ENCODE measurements at regions not wholly inside any gene's neighbourhood (a gene's known extent, or its start where the extent isn't known, plus 50 kb on each side); places are given as distances from the start of the nearest gene placed in this dataset.

DNA sequence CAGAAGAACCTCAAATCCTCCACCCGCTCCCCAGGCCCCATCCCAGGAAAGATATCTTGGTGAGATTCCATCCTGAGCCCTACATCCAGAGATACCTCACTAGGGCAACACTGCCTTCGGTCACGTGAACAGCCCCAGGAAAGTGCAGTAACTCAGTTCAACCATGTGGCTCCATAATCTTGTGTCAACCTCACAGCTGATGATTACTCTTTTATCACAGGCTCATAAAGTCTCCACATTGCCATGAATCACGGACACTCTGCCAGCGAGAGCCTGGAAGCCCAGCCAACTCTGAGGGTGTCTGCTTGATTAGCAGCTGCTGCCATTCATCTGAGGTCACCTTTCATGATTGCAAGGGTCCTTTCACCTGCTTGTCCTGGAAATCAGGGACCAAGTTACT lies 175.8 kb upstream of the LRFN2 start:
- H3K4me3 ChIP-seq (ENCODE audit: low read depth, poor library complexity, severe bottlenecking), result no peak overlapping the region
- 73 to 81% methylated on average over 5 of the region's 5 CpGs for WGBS, 2 donors
- no peak for DNase-seq (ENCODE audit: low spot score in 2 of 2)
- intact Hi-C loops (cut with DNase I; ENCODE audit: low total_unique reads), result no loop called here
- no peak for TF ChIP-seq POLR2A (IDR thresholded peaks at IDR 0.05)
- TF ChIP-seq, protein P1, sequence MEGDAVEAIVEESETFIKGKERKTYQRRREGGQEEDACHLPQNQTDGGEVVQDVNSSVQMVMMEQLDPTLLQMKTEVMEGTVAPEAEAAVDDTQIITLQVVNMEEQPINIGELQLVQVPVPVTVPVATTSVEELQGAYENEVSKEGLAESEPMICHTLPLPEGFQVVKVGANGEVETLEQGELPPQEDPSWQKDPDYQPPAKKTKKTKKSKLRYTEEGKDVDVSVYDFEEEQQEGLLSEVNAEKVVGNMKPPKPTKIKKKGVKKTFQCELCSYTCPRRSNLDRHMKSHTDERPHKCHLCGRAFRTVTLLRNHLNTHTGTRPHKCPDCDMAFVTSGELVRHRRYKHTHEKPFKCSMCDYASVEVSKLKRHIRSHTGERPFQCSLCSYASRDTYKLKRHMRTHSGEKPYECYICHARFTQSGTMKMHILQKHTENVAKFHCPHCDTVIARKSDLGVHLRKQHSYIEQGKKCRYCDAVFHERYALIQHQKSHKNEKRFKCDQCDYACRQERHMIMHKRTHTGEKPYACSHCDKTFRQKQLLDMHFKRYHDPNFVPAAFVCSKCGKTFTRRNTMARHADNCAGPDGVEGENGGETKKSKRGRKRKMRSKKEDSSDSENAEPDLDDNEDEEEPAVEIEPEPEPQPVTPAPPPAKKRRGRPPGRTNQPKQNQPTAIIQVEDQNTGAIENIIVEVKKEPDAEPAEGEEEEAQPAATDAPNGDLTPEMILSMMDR (IDR thresholded peaks at IDR 0.05), result no peak

DNA sequence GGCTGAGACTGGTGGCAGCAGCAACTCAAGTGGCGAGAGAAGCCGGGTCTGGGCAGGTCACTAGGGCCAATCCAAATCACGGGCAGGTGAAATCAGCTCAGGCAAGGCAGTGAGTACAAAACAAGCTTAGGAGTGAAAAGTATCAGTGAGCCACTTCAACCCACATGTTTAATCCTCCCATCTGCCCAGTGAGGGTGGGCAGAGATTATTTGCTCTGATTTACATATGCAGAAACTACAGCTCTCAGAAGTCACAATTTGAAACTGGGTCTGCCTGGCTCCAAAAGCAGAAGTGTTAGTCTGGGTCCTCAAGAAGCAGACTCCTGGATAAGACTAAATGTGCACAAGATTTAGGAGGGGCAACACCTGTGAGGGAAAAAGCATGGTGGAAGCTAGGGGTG lies 173.7 kb upstream of the LRFN2 start:
- intact Hi-C loops (cut with DNase I; ENCODE audit: low total_unique reads), result no loop called here
- no peak overlapping the region for H3K4me3 ChIP-seq (ENCODE audit: low read depth, poor library complexity, severe bottlenecking)
- 84 to 92% methylated on average over 3 of the region's 3 CpGs for WGBS, 2 donors
- no peak for DNase-seq (ENCODE audit: low spot score in 2 of 2)
- TF ChIP-seq, protein P1 (IDR thresholded peaks at IDR 0.05), result no peak
- TF ChIP-seq POLR2A (IDR thresholded peaks at IDR 0.05), result no peak

DNA sequence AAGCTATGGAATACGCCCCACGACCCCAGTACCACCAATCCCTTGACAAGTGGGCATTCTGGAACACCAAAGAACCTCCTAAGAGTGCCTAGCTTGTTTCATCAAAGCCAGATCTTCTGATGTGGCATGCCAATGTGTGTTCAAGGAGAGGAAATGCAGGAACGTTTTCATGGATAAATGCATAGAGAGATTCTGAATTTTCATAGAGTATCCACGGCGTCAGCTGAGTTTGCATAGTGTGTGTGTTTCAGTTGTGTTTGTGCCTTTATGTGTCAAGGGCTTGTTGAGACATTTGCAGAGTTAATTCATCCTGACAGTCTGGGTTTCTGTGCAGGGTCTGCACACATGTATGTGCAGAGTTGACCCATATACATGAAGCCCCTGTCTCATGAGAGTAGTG lies 172.7 kb upstream of the LRFN2 start:
- no peak for DNase-seq (ENCODE audit: low spot score in 2 of 2)
- TF ChIP-seq, protein P1 (IDR thresholded peaks at IDR 0.05), result no peak
- no peak for TF ChIP-seq POLR2A (IDR thresholded peaks at IDR 0.05)
- 82 to 85% methylated on average over 5 of the region's 5 CpGs for WGBS, 2 donors
- intact Hi-C loops (cut with DNase I; ENCODE audit: low total_unique reads), result no loop called here
- H3K4me3 ChIP-seq (ENCODE audit: low read depth, poor library complexity, severe bottlenecking), result no peak overlapping the region

DNA sequence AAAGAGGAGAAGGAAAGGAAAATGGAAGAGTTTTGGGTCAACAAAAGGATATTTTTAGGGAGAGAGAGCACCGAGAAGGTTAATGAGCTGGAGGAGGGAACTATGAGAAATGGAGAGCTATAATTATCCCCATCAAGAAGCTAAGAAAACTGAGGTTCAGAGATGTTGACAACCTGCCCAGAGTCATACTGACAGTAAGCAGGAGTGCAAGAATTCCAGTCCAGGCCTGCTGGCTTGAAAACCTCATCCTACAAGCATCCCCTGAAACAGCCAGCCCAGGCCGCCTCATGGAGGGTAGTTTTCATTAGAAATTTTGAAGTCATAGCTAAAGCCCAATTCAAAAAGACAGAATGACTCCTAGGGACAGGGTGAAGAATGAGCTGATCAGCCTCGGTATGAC lies 172.1 kb upstream of the LRFN2 start:
- no peak for TF ChIP-seq POLR2A (IDR thresholded peaks at IDR 0.05)
- TF ChIP-seq, protein P1 (IDR thresholded peaks at IDR 0.05), result no peak
- intact Hi-C loops (cut with DNase I; ENCODE audit: low total_unique reads), result no loop called here
- WGBS, 2 donors, result 73 to 86% methylated on average over 3 of the region's 3 CpGs
- H3K4me3 ChIP-seq (ENCODE audit: low read depth, poor library complexity, severe bottlenecking), result no peak overlapping the region
- DNase-seq (ENCODE audit: low spot score in 2 of 2), result no peak

DNA sequence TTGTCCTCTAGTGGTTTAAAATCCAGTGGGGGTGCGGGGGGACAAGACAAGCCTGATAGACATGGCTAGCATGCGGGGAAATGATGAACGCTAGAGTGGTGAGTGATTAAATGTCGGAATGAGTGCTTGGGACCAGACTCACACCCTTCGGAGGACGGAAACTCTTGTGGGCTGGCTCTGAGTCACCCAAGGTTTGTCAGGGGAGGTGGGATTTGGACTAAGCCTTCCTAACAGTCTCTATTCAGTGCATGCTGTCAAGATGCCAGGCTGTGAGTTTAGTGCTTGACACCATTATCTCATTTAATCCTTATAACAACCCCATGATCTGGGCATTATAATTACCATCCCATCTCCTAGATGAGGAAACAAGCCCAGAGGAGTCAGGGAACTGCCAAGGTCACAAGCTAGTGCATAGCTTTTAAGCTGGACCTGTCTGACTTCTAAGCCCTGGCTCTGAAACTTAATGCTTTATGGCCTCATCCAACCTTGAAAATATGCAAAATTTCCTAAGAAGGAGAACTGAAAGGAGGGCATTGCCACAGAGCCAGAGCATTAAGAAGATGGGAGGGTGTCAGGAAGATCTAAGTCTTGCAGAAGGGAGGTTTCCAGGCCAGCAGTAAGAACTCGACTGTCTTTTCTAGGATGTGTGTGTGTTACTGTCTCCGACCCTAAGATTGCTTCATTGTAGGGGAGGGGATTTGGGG lies 168.7 kb upstream of the LRFN2 start:
- WGBS, 2 donors, result 85 to 88% methylated on average over 8 of the region's 8 CpGs
- TF ChIP-seq, protein P1 (IDR thresholded peaks at IDR 0.05), result no peak
- TF ChIP-seq POLR2A (IDR thresholded peaks at IDR 0.05), result no peak
- intact Hi-C loops (cut with DNase I; ENCODE audit: low total_unique reads), result no loop called here
- no peak overlapping the region for H3K4me3 ChIP-seq (ENCODE audit: low read depth, poor library complexity, severe bottlenecking)
- no peak for DNase-seq (ENCODE audit: low spot score in 2 of 2)
